HG03103 (cell line): ENCODE measurements at regions not wholly inside any gene's neighbourhood (a gene's known extent, or its start where the extent isn't known, plus 50 kb on each side); places are given as distances from the start of the nearest gene placed in this dataset.
"Not testable (repeated sequence)": the region's sequence is repeated elsewhere in the genome, so short reads cannot be mapped to it uniquely, and the experiment has no call there.

Source experiments
- ATAC-seq: cut with Tn5 transposase; IDR thresholded peaks from one replicate; pipeline ENCODE4 v1.9.1; 2021; ENCODE audit warnings: low read depth; ENCODE audit not compliant: unreplicated experiment

DNA sequence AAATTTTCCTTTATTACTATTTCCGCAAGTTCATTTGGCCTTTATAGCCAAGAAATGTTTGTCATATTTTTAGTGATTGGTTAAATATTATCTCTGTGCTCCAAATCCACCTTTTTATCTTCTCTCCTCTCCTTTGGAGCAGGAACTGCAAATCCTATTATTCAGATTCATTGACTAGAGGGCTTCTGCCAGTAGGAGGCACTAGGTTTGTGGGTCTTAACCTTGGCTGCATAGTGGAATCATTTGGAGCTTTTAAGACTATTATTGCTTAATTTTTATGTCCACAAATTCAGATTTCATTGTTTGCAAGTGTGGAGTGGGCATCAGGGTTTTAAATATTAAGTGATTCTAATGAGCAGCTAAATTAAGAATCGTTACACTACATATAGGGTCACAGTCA, 75.3 kb upstream of the SYT10 start:
- no peak for ATAC-seq

GRCh38 chr12:33519566-33519965, 79.9 kb upstream of the SYT10 start:
- ATAC-seq = no peak

GRCh38 chr12:33520505-33521302, 81.1 kb upstream of the SYT10 start:
- ATAC-seq = not testable (repeated sequence)

DNA sequence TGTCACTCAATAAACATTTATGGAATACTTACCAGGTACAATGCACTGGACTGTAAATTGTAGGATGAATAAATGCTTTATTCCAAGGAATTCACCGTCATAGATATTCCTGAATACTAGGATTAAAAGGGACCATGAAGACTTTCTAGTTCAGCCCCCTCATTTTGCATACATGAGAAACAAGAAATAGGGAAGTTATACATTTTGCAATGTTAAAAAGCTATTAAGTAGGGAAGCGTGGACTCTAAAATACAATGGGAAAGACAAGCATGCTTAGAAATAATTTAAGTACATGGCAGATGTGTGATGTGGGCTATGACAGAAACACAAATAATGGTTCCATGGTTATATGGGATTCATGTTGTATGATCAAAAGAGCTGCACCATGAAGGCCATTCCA, 89.4 kb upstream of the SYT10 start:
- ATAC-seq = no peak

GRCh38 chr12:33529810-33530209, 90.2 kb upstream of the SYT10 start:
- no peak for ATAC-seq

GRCh38 chr12:33531261-33531660, 91.6 kb upstream of the SYT10 start:
- no peak for ATAC-seq

GRCh38 chr12:33533527-33533926, 93.9 kb upstream of the SYT10 start:
- ATAC-seq = no peak

- ATAC-seq = no peak
These were observed 96.8 kb upstream of the SYT10 start for GRCh38 chr12:33536431-33536830.

GRCh38 chr12:33546004-33546403, 106.4 kb upstream of the SYT10 start:
- no peak for ATAC-seq

GRCh38 chr12:33547084-33547483, 107.5 kb upstream of the SYT10 start:
- ATAC-seq = no peak

DNA sequence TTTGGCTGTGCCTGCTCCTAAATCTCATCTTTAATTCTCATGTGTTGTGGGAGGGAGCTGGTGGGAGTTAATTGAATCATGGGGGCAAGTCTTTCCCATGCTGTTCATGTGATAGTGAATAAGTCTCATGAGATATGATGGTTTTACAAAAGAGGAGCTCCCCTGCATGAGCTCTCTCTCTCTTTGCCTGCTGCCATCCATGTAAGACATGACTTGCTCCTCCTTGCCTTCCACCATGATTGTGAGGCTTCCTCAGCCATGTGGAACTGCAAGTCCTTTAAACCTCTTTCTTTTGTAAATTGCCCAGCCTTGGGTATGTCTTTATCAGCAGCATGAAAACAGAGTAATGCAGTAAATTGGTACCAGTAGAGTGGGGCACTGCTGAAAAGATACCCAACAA, 110.6 kb upstream of the SYT10 start:
- not testable (repeated sequence) for ATAC-seq

DNA sequence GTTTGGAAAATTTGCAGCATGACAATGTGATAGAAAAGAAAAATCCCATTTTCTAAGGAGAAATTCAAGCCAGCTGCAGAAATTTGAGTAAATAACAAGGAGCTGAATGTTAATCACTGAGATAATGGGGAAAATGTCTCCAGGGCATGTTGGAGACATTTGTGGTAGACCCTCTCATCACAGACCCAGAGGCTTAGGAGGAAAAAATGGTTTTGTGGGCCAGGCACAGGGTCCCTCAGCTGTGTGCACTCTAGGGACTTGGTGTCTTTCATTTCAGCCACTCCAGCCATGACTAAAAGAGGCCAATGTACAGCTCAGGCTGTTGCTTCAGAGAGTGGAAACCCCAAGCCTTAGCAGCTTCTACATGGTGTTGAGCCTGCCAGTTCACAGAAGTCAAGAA, 111.4 kb upstream of the SYT10 start:
- no peak for ATAC-seq

GRCh38 chr12:33555128-33555527, 115.5 kb upstream of the SYT10 start:
- ATAC-seq = no peak

GRCh38 chr12:33560653-33561208, 121.1 kb upstream of the SYT10 start:
- no peak for ATAC-seq

- ATAC-seq = no peak
These were observed 122.8 kb upstream of the SYT10 start for GRCh38 chr12:33562401-33562800.

DNA sequence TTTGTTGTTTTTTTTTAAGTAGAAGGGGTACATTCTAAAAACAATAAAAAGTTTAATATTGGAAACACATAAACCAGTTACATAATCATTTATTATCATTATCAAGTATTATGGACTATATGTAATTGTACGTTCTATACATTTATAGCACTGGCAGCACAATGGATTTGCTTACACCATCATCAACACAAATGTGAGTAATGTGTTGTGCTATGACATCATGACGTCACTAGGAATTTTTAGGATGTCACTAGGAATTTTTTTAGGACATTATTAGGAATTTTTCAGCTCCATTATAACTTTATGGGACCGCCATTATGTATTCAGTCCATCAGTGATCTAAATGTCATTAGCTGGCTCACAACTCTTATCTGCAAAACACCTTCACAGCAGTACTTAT, 126.8 kb upstream of the SYT10 start:
- ATAC-seq = no peak

DNA sequence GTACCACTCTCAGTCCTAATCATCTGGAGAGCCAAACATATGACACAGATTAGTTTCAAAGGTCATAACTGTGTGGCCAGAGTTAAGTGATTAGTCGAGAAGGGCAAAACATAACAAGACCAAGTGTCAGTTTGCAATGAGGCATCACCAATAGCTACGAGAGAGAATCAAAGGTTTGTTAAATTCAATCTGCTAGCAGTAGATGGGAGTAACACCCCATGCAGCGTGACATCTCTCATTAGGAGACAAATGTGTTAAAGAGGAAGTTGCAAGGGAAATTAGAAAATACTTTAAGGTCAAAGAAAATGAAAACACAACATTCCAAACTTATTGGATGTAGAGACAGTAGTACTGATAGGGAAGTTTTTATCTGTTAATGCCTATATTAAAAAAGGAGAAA, 135.7 kb upstream of the SYT10 start:
- no peak for ATAC-seq

DNA sequence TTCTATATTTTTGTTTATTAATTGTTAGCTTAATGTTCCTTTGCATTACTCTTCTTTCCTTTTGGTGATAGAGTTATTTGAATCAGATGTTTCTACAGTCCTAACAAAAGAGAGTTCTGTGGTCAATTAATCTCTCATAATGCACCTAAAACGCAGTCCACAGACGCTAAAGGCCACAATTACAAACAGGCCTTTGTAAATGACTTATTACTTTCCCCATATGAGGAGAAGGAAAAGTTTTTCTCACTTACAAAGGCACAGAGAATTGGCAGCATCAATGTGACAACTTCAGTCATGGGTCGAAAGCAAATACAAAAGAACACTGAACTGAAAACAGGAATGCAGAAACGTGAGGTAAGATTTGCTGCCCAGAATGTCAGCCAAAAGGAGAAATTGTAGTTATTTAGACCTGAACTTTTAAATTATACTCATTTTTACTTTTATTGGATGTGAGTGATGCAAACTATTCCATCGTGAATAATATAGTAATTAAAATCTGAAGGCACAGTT, 142.0 kb upstream of the SYT10 start:
- ATAC-seq = no peak

- no peak for ATAC-seq
These were observed 147.0 kb upstream of the SYT10 start for GRCh38 chr12:33586576-33586975.

- ATAC-seq = no peak
These were observed 147.7 kb upstream of the SYT10 start for GRCh38 chr12:33587354-33587753.

DNA sequence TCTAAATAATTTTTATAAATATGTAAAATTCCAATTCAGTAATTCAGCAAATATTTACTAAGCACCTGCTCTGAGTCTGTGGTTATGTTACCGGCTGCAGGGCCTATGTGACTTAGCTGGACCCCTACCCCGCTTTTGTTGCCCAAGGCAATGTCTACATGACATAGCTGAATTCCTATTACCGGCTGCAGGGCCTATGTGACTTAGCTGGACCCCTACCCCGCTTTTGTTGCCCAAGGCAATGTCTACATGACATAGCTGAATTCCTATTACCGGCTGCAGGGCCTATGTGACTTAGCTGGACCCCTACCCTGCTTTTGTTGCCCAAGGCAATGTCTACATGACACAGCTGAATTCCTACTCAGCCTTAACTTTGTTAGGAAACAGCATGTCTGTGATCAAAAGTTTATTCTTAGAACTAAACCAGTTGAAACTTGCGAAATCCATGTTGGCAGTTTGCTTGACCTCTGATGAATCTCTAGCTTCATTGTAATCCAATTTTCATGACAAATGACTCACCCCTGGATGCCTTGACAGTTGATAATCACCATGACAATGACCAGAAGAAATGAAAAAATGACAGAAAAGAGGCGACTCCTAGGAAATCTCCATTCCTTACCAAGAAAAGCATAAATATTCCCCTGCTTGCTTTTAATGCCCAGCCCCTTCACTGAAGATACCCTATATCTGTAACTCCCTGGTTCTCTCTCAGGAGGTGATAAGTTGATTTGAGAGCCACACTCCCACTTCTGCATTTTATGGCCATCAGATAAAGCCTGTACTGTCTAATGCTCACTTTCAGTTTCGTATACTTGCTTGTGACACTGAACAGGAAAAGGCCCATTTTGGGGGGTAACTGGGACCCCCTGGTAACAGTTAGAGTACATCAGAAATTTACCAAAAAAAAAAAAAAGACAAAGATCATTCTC, 148.4 kb upstream of the SYT10 start:
- ATAC-seq = peak; percentile 86
